ENCODE measurements at regions not wholly inside any gene's neighbourhood (a gene's known extent, or its start where the extent isn't known, plus 50 kb on each side); places are given as distances from the start of the nearest gene placed in this dataset.
"Not testable (repeated sequence)": the region's sequence is repeated elsewhere in the genome, so short reads cannot be mapped to it uniquely, and the experiment has no call there.

GRCh38 chr3:75611724-75612460 is 52.2 kb upstream of the FRG2C start:
- DNase-seq = not testable (repeated sequence)

All from NCI-H226 (cell line).